CD4-positive, alpha-beta T cell treated with Interleukin-2 at 100 ng/mL for 4 hours (primary cell): ENCODE measurements at regions not wholly inside any gene's neighbourhood (a gene's known extent, or its start where the extent isn't known, plus 50 kb on each side); places are given as distances from the start of the nearest gene placed in this dataset.

Source experiments
- DNase-seq: peaks from one replicate; pipeline ENCODE4 v3.0.0-alpha.2; 2020; ENCODE audit warnings: low spot score

GRCh38 chr12:69062621-69063237 is 129.8 kb upstream of the CPM start:
- no peak for DNase-seq

GRCh38 chr12:69064734-69065443 is 131.9 kb upstream of the CPM start:
- DNase-seq: no peak

GRCh38 chr12:69065775-69066174 is 132.8 kb upstream of the CPM start:
- no peak for DNase-seq

- no peak for DNase-seq
These were observed 133.8 kb upstream of the CPM start for GRCh38 chr12:69066492-69067373.

GRCh38 chr12:69067713-69068112 is 134.7 kb upstream of the CPM start:
- no peak for DNase-seq

GRCh38 chr12:69068448-69068847 is 135.5 kb upstream of the CPM start:
- DNase-seq: no peak

GRCh38 chr12:69069479-69069878 is 136.5 kb upstream of the CPM start:
- DNase-seq: no peak

GRCh38 chr12:69070319-69071090 is 137.5 kb upstream of the CPM start:
- DNase-seq: peak; percentile 55

GRCh38 chr12:69071091-69071370 is 138.1 kb upstream of the CPM start:
- DNase-seq: no peak

- no peak for DNase-seq
These were observed 140.1 kb upstream of the CPM start for GRCh38 chr12:69073035-69073434.

GRCh38 chr12:69074556-69075349 is 141.8 kb upstream of the CPM start:
- no peak for DNase-seq

GRCh38 chr12:69083689-69084088 is 150.7 kb upstream of the CPM start:
- no peak for DNase-seq

GRCh38 chr12:69084816-69085378 is 151.9 kb upstream of the CPM start:
- DNase-seq: no peak

GRCh38 chr12:69085852-69086251 is 152.9 kb upstream of the CPM start:
- no peak for DNase-seq

GRCh38 chr12:69087986-69088385 is 151.4 kb upstream of the CPSF6 start:
- no peak for DNase-seq

- no peak for DNase-seq
These were observed 148.6 kb upstream of the CPSF6 start for GRCh38 chr12:69090722-69091121.

- no peak for DNase-seq
These were observed 147.8 kb upstream of the CPSF6 start for GRCh38 chr12:69091442-69092017.

GRCh38 chr12:69092137-69092536 is 147.2 kb upstream of the CPSF6 start:
- DNase-seq: no peak

GRCh38 chr12:69094606-69095216 is 144.7 kb upstream of the CPSF6 start:
- DNase-seq: no peak

GRCh38 chr12:69095765-69096477 is 143.4 kb upstream of the CPSF6 start:
- DNase-seq: no peak
